Panc1 (cell line): ENCODE measurements at regions not wholly inside any gene's neighbourhood (a gene's known extent, or its start where the extent isn't known, plus 50 kb on each side); places are given as distances from the start of the nearest gene placed in this dataset.

ENCODE experiments used
- ATAC-seq: fragments of 200-7000 bp; cut with Tn5 transposase; 2 replicates; pipeline ENCODE4 v1.9.1; 2020; ENCODE audit warnings: mild to moderate bottlenecking, moderate library complexity
- BruUV-seq: library from RNA; stranded (reverse); fragments of 400-500 nt; replicated peaks from 2 replicates; lab custom pipeline; 2021; lab: Mats Ljungman, UMichigan
- CTCF ChIA-PET: fragments of 300-600 bp; sonication (Branson Sonifier 250); formaldehyde crosslinking; loops from one replicate; lab custom pipeline; 2022; ENCODE audit warnings: antibody characterized with exemption; lab: Charles Lee
- POLR2A ChIA-PET: fragments of 300-600 bp; sonication (Branson Sonifier 250); formaldehyde crosslinking; loops from one replicate; lab custom pipeline; 2022; ENCODE audit warnings: antibody characterized with exemption; lab: Charles Lee
- DNase-seq: peaks from one replicate; pipeline ENCODE4 v3.0.0-alpha.2; 2010; ENCODE audit warnings: low read depth, low spot score
- H3K27ac ChIP-seq: 2 replicates; pipeline ENCODE4 v1.5.1; 2011; ENCODE audit warnings: mild to moderate bottlenecking, low read length, inconsistent platforms
- H3K27me3 ChIP-seq: fragments of 200-500 bp; sonication (Bioruptor generic); 2 replicates; pipeline ENCODE4 v1.6.0; 2014; ENCODE audit warnings: low read length, inconsistent platforms; ENCODE audit not compliant: control insufficient read depth, insufficient read depth
- H3K36me3 ChIP-seq: fragments of 200-500 bp; sonication (Bioruptor generic); 2 replicates; pipeline ENCODE4 v1.5.1; 2014; ENCODE audit warnings: inconsistent platforms, mild to moderate bottlenecking, low read length, moderate library complexity; ENCODE audit not compliant: control insufficient read depth, insufficient read depth
- H3K4me1 ChIP-seq: 2 replicates; pipeline ENCODE4 v1.5.1; 2011; ENCODE audit warnings: inconsistent platforms, mild to moderate bottlenecking, low read length, moderate library complexity; ENCODE audit not compliant: control insufficient read depth, insufficient read depth
- H3K4me3 ChIP-seq, 2 experiments: 2 replicates each; pipeline ENCODE4 v1.5.1; 2011 to 2012; ENCODE audit warnings: low read depth in 2 of 2, low read length in 2 of 2, mild to moderate bottlenecking in 2 of 2, inconsistent platforms in 1 of 2, moderate library complexity in 1 of 2
- H3K9me3 ChIP-seq: fragments of 200-500 bp; sonication (Bioruptor generic); 2 replicates; pipeline ENCODE4 v1.5.1; 2014; ENCODE audit warnings: low read depth, mild to moderate bottlenecking, inconsistent platforms, low read length, moderate library complexity; ENCODE audit not compliant: control insufficient read depth, insufficient read depth
- POLR2AphosphoS5 ChIP-seq: IDR thresholded peaks from 2 replicates; pipeline ENCODE4 v1.6.1; 2012; ENCODE audit warnings: mild to moderate bottlenecking, low read depth, low read length, moderate library complexity
- REST ChIP-seq, 2 experiments: IDR thresholded peaks; 2 replicates each; pipeline ENCODE4 v1.6.1; 2011 to 2012; ENCODE audit warnings: low read depth in 2 of 2, control low read depth in 1 of 2, low read length in 1 of 2, mild to moderate bottlenecking in 1 of 2, moderate library complexity in 1 of 2; ENCODE audit not compliant: insufficient read depth in 1 of 2
- SIN3A ChIP-seq: IDR thresholded peaks from 2 replicates; pipeline ENCODE4 v1.6.1; 2012; ENCODE audit warnings: low read depth, mild to moderate bottlenecking, low read length, moderate library complexity, borderline replicate concordance; ENCODE audit not compliant: insufficient read depth
- TCF7L2 ChIP-seq: IDR thresholded peaks from 2 replicates; pipeline ENCODE4 v1.6.1; 2011; ENCODE audit warnings: mild to moderate bottlenecking, low read depth, low read length, inconsistent platforms
- in situ Hi-C: cut with HindIII; loops from 2 replicates; pipeline ENCODE4 v1.10.0; 2016; ENCODE audit warnings: low sequenced_read_pairs, low pct_unique_long_range_greater_than_20kb
- intact Hi-C: fragments of 100-400 bp; cut with micrococcal nuclease; formaldehyde crosslinking; loops from one replicate; pipeline ENCODE4 v1.10.0; 2022; ENCODE audit not compliant: unreplicated experiment
- TF ChIP-seq, protein P1 (sequence below): fragments of 450-650 bp; IDR thresholded peaks from 2 replicates; pipeline ENCODE4 v1.5.1; 2017; ENCODE audit warnings: mild to moderate bottlenecking

- Histone ChIP-seq H3K36me3 (no peaks in the 10 kb centered on the region), H3K4me3 (no peak overlapping the region), H3K4me1 (no peaks in the 10 kb centered on the region), H3K27ac (no peak overlapping the region), H3K27me3 (no peaks in the 10 kb centered on the region; the same call in 1 of the 2 replicates), H3K9me3 (no peaks in the 10 kb centered on the region)
- ATAC-seq (no peak), DNase-seq (no peak)
- ChIA-PET POLR2A (no interaction called here), CTCF (no interaction called here)
- in situ Hi-C loops (no loop called here), intact Hi-C loops (no loop called here)
- BruUV-seq, result no TSS peak
- TF ChIP-seq, protein P1, sequence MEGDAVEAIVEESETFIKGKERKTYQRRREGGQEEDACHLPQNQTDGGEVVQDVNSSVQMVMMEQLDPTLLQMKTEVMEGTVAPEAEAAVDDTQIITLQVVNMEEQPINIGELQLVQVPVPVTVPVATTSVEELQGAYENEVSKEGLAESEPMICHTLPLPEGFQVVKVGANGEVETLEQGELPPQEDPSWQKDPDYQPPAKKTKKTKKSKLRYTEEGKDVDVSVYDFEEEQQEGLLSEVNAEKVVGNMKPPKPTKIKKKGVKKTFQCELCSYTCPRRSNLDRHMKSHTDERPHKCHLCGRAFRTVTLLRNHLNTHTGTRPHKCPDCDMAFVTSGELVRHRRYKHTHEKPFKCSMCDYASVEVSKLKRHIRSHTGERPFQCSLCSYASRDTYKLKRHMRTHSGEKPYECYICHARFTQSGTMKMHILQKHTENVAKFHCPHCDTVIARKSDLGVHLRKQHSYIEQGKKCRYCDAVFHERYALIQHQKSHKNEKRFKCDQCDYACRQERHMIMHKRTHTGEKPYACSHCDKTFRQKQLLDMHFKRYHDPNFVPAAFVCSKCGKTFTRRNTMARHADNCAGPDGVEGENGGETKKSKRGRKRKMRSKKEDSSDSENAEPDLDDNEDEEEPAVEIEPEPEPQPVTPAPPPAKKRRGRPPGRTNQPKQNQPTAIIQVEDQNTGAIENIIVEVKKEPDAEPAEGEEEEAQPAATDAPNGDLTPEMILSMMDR, result no peak
- TF ChIP-seq REST (IDR thresholded peaks at IDR 0.05; ENCODE audit: insufficient read depth in 1 of 2, low read depth in 2 of 2, low read length in 1 of 2), result no peak
- TF ChIP-seq SIN3A, result no peak
- TF ChIP-seq POLR2AphosphoS5, result no peak
- no peak for TF ChIP-seq TCF7L2
Measured at GRCh38 chr16:17683281-17683680, 212.5 kb upstream of the XYLT1 start.

GRCh38 chr16:17676171-17676570 is 205.4 kb upstream of the XYLT1 start:
- TF ChIP-seq, protein P1, result no peak
- no peak for TF ChIP-seq TCF7L2
- no peak for TF ChIP-seq SIN3A
- TF ChIP-seq POLR2AphosphoS5, result no peak
- no peak for TF ChIP-seq REST (IDR thresholded peaks at IDR 0.05; ENCODE audit: insufficient read depth in 1 of 2, low read depth in 2 of 2, low read length in 1 of 2)
- ChIA-PET CTCF (no interaction called here), POLR2A (no interaction called here)
- Histone ChIP-seq H3K4me3 (no peak overlapping the region), H3K27ac (no peak overlapping the region), H3K36me3 (no peaks in the 10 kb centered on the region), H3K9me3 (no peaks in the 10 kb centered on the region), H3K27me3 (no peaks in the 10 kb centered on the region; the same call in 1 of the 2 replicates), H3K4me1 (no peaks in the 10 kb centered on the region)
- no TSS peak for BruUV-seq
- DNase-seq (no peak), ATAC-seq (no peak)
- intact Hi-C loops, result no loop called here
- in situ Hi-C loops, result no loop called here
